HCT116 (cell line): ENCODE measurements at regions not wholly inside any gene's neighbourhood (a gene's known extent, or its start where the extent isn't known, plus 50 kb on each side); places are given as distances from the start of the nearest gene placed in this dataset.

ENCODE experiments used
- ATAC-seq: fragments of 200-7000 bp; cut with Tn5 transposase; 2 replicates; pipeline ENCODE4 v1.9.1; 2020; ENCODE audit warnings: mild to moderate bottlenecking, moderate library complexity
- BruUV-seq: library from RNA; stranded (reverse); fragments of 400-500 nt; replicated peaks from 2 replicates; lab custom pipeline; 2021; lab: Mats Ljungman, UMichigan
- CTCF ChIA-PET: fragments of 300-600 bp; sonication (Branson Sonifier 250); formaldehyde crosslinking; loops from one replicate; lab custom pipeline; 2021; ENCODE audit warnings: antibody characterized with exemption; lab: Charles Lee
- POLR2A ChIA-PET: fragments of 300-600, 350-600 bp; sonication (Branson Sonifier 250); formaldehyde crosslinking; loops from one replicate; lab custom pipeline; 2021; ENCODE audit warnings: antibody characterized with exemption; lab: Charles Lee
- RAD21 ChIA-PET, 2 experiments: fragments of 300-600 bp; sonication (Branson Sonifier 250); formaldehyde crosslinking; loops; one replicate each; lab custom pipeline; 2023; ENCODE audit warnings: low total read pairs in 2 of 2; ENCODE audit not compliant: uncharacterized antibody in 2 of 2, unreplicated experiment in 2 of 2, low non-redundant PET in 1 of 2; lab: Charles Lee
- DNase-seq: peaks from one replicate; pipeline ENCODE4 v3.0.0-alpha.2; 2010; ENCODE audit warnings: low read depth, low spot score
- H2AFZ ChIP-seq: fragments of 200-600 bp; shearing (Covaris generic), sonication (generic); 2 replicates; pipeline ENCODE4 v1.6.1; 2017; ENCODE audit warnings: low read depth, mixed run types, mixed read lengths, antibody characterized with exemption, low read length; ENCODE audit not compliant: poor library complexity, severe bottlenecking
- H3K27ac ChIP-seq: 2 replicates; pipeline ENCODE4 v1.5.1; 2012; ENCODE audit warnings: low read depth, low read length
- H3K27me3 ChIP-seq: fragments of 200-600 bp; sonication (generic); 2 replicates; pipeline ENCODE4 v1.6.1; 2016; ENCODE audit warnings: mixed run types, low read length, mixed read lengths; ENCODE audit not compliant: insufficient read depth
- H3K36me3 ChIP-seq, 2 experiments: fragments of 200-500 bp in 1 of 2; fragments of 200-600 bp in 1 of 2; sonication (Bioruptor generic) in 1 of 2; sonication (generic) in 1 of 2; 2 replicates each; pipeline versions ENCODE4 v1.5.1 to v1.6.1; 2014 to 2016; ENCODE audit warnings: low read length in 2 of 2, inconsistent platforms in 1 of 2, mixed read lengths in 1 of 2, mixed run types in 1 of 2; ENCODE audit not compliant: insufficient read depth in 2 of 2, control insufficient read depth in 1 of 2
- H3K4me1 ChIP-seq, 2 experiments: fragments of 200-600 bp in 1 of 2; sonication (generic) in 1 of 2; 2 replicates each; pipeline versions ENCODE4 v1.5.1 to v1.6.1; 2012 to 2017; ENCODE audit warnings: low read length in 2 of 2, inconsistent platforms in 1 of 2, mild to moderate bottlenecking in 1 of 2, mixed read lengths in 1 of 2, mixed run types in 1 of 2, moderate library complexity in 1 of 2; ENCODE audit not compliant: insufficient read depth in 2 of 2, control insufficient read depth in 1 of 2
- H3K4me2 ChIP-seq: fragments of 200-600 bp; sonication (generic); 2 replicates; pipeline ENCODE4 v1.6.1; 2017; ENCODE audit warnings: mixed run types, low read length, mixed read lengths
- H3K4me3 ChIP-seq, 2 experiments: fragments of 200-600 bp in 1 of 2; sonication (generic) in 1 of 2; replicated peaks in 1 of 2; 2 replicates each; pipeline ENCODE4 v1.5.1; 2011 to 2016; ENCODE audit warnings: low read length in 2 of 2, control low read depth in 1 of 2, low read depth in 1 of 2, mild to moderate bottlenecking in 1 of 2, mixed read lengths in 1 of 2, mixed run types in 1 of 2
- H3K79me2 ChIP-seq: fragments of 200-600 bp; sonication (generic); 2 replicates; pipeline ENCODE4 v1.6.1; 2017; ENCODE audit warnings: mild to moderate bottlenecking, mixed run types, low read length, moderate library complexity, mixed read lengths; ENCODE audit not compliant: insufficient read depth
- H3K9ac ChIP-seq: fragments of 200-600 bp; sonication (generic); 2 replicates; pipeline ENCODE4 v1.6.1; 2016; ENCODE audit warnings: low read length, mixed read lengths
- H3K9me2 ChIP-seq: fragments of 200-600 bp; sonication (generic), shearing (Covaris generic); 2 replicates; pipeline ENCODE4 v1.6.1; 2017; ENCODE audit warnings: mixed run types, mild to moderate bottlenecking, moderate library complexity; ENCODE audit not compliant: insufficient read depth
- H3K9me3 ChIP-seq, 2 experiments: fragments of 200-500 bp in 1 of 2; fragments of 200-600 bp in 1 of 2; sonication (Bioruptor generic) in 1 of 2; sonication (generic) in 1 of 2; 2 replicates each; pipeline ENCODE4 v1.6.1; 2014 to 2017; ENCODE audit warnings: low read length in 2 of 2, mixed read lengths in 2 of 2, inconsistent platforms in 1 of 2, low read depth in 1 of 2, mild to moderate bottlenecking in 1 of 2, mixed run types in 1 of 2, moderate library complexity in 1 of 2; ENCODE audit not compliant: control insufficient read depth in 1 of 2, insufficient read depth in 1 of 2
- H4K20me1 ChIP-seq: fragments of 200-600 bp; sonication (generic), shearing (Covaris generic); 2 replicates; pipeline ENCODE4 v1.6.1; 2017; ENCODE audit warnings: mixed run types, mild to moderate bottlenecking, moderate library complexity; ENCODE audit not compliant: insufficient read depth
- CEBPB ChIP-seq: IDR thresholded peaks from 2 replicates; pipeline ENCODE4 v1.6.1; 2012; ENCODE audit warnings: low read depth
- ELF1 ChIP-seq: IDR thresholded peaks from 2 replicates; pipeline ENCODE4 v1.6.1; 2012; ENCODE audit warnings: low read depth, borderline replicate concordance
- EZH2 ChIP-seq: fragments of 200-600 bp; sonication (generic); IDR thresholded peaks from 2 replicates; pipeline ENCODE4 v1.6.1; 2017; ENCODE audit warnings: antibody characterized with exemption, mixed run types
- JUND ChIP-seq: IDR thresholded peaks from 2 replicates; pipeline ENCODE4 v1.6.1; 2012
- RAD21 ChIP-seq: IDR thresholded peaks from 2 replicates; pipeline ENCODE4 v1.6.1; 2012; ENCODE audit warnings: low read depth, mild to moderate bottlenecking
- SIN3A ChIP-seq: IDR thresholded peaks from 2 replicates; pipeline ENCODE4 v1.6.1; 2012; ENCODE audit warnings: low read depth
- SP1 ChIP-seq: IDR thresholded peaks from 2 replicates; pipeline ENCODE4 v1.6.1; 2012; ENCODE audit warnings: low read depth
- TCF7L2 ChIP-seq: IDR thresholded peaks from 2 replicates; pipeline ENCODE4 v1.7.0; 2011; ENCODE audit warnings: borderline replicate concordance, inconsistent platforms; ENCODE audit not compliant: insufficient read depth, insufficient read length; ENCODE audit errors: extremely low read depth
- YY1 ChIP-seq: IDR thresholded peaks from 2 replicates; pipeline ENCODE4 v1.6.1; 2011; ENCODE audit warnings: low read length, low read depth, moderate library complexity, mild to moderate bottlenecking; ENCODE audit not compliant: insufficient replicate concordance; ENCODE audit errors: extremely low read depth
- intact Hi-C: fragments of 100-400 bp; cut with micrococcal nuclease; formaldehyde crosslinking; loops from 2 replicates; pipeline ENCODE4 v1.10.0; 2022
- TF ChIP-seq, protein P1 (sequence below): IDR thresholded peaks from 2 replicates; pipeline ENCODE4 v1.6.1; 2011; ENCODE audit warnings: mild to moderate bottlenecking, low read length, moderate library complexity; ENCODE audit not compliant: insufficient replicate concordance; ENCODE audit errors: extremely low read depth
- TF ChIP-seq, protein P2 (sequence below): IDR thresholded peaks from 2 replicates; pipeline ENCODE4 v1.6.1; 2012
- TF ChIP-seq, protein P3 (sequence below): IDR thresholded peaks from 2 replicates; pipeline ENCODE4 v1.6.1; 2012; ENCODE audit warnings: low read depth

GRCh38 chr6:165852676-165853075, 189.6 kb upstream of the PDE10A start:
- Histone ChIP-seq H3K4me2 (no peak overlapping the region), H3K79me2 (no peaks in the 10 kb centered on the region), H3K9me3 (no peaks in the 10 kb centered on the region), H3K4me1 (no peaks in the 10 kb centered on the region), H2AFZ (no peak overlapping the region), H3K9me2 (no peaks in the 10 kb centered on the region), H3K27ac (no peak overlapping the region), H3K4me3 (no peak overlapping the region), H3K9ac (no peak overlapping the region), H3K27me3 (no peaks in the 10 kb centered on the region), H3K36me3 (no peaks in the 10 kb centered on the region), H4K20me1 (no peaks in the 10 kb centered on the region)
- ChIA-PET RAD21 (no interaction called here), POLR2A (no interaction called here), CTCF (interaction anchor here (1.7 kb wide), 1 partner anchor 413 kb away, joined by 9 read pairs; no protein-coding TSS in a partner anchor)
- TF ChIP-seq, protein P1, sequence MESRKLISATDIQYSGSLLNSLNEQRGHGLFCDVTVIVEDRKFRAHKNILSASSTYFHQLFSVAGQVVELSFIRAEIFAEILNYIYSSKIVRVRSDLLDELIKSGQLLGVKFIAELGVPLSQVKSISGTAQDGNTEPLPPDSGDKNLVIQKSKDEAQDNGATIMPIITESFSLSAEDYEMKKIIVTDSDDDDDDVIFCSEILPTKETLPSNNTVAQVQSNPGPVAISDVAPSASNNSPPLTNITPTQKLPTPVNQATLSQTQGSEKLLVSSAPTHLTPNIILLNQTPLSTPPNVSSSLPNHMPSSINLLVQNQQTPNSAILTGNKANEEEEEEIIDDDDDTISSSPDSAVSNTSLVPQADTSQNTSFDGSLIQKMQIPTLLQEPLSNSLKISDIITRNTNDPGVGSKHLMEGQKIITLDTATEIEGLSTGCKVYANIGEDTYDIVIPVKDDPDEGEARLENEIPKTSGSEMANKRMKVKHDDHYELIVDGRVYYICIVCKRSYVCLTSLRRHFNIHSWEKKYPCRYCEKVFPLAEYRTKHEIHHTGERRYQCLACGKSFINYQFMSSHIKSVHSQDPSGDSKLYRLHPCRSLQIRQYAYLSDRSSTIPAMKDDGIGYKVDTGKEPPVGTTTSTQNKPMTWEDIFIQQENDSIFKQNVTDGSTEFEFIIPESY = no peak
- TF ChIP-seq JUND (no peak), RAD21 (no peak), SP1 (no peak), CEBPB (no peak), YY1 (no peak), SIN3A (no peak), ELF1 (no peak), EZH2 (no peak), TCF7L2 (no peak)
- TF ChIP-seq, protein P2, sequence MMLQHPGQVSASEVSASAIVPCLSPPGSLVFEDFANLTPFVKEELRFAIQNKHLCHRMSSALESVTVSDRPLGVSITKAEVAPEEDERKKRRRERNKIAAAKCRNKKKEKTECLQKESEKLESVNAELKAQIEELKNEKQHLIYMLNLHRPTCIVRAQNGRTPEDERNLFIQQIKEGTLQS = no peak
- TF ChIP-seq, protein P3, sequence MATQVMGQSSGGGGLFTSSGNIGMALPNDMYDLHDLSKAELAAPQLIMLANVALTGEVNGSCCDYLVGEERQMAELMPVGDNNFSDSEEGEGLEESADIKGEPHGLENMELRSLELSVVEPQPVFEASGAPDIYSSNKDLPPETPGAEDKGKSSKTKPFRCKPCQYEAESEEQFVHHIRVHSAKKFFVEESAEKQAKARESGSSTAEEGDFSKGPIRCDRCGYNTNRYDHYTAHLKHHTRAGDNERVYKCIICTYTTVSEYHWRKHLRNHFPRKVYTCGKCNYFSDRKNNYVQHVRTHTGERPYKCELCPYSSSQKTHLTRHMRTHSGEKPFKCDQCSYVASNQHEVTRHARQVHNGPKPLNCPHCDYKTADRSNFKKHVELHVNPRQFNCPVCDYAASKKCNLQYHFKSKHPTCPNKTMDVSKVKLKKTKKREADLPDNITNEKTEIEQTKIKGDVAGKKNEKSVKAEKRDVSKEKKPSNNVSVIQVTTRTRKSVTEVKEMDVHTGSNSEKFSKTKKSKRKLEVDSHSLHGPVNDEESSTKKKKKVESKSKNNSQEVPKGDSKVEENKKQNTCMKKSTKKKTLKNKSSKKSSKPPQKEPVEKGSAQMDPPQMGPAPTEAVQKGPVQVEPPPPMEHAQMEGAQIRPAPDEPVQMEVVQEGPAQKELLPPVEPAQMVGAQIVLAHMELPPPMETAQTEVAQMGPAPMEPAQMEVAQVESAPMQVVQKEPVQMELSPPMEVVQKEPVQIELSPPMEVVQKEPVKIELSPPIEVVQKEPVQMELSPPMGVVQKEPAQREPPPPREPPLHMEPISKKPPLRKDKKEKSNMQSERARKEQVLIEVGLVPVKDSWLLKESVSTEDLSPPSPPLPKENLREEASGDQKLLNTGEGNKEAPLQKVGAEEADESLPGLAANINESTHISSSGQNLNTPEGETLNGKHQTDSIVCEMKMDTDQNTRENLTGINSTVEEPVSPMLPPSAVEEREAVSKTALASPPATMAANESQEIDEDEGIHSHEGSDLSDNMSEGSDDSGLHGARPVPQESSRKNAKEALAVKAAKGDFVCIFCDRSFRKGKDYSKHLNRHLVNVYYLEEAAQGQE = no peak
- ATAC-seq = no peak
- intact Hi-C loops = no loop called here
- DNase-seq = no peak
- no TSS peak for BruUV-seq
